Fibroblast of villous mesenchyme (primary cell): ENCODE measurements at regions not wholly inside any gene's neighbourhood (a gene's known extent, or its start where the extent isn't known, plus 50 kb on each side); places are given as distances from the start of the nearest gene placed in this dataset.

ENCODE experiments used
- DNase-seq: peaks from one replicate; pipeline ENCODE4 v3.0.0-alpha.2; 2010; ENCODE audit warnings: low read depth
- H3K4me3 ChIP-seq: 2 replicates; pipeline ENCODE4 v1.5.1; 2011; ENCODE audit warnings: low read depth, mild to moderate bottlenecking, low read length
- CTCF ChIP-seq: IDR thresholded peaks from 2 replicates; pipeline ENCODE4 v1.5.1; 2012; ENCODE audit warnings: low read depth, mild to moderate bottlenecking, low read length; ENCODE audit not compliant: insufficient read depth

- TF ChIP-seq CTCF: no peak
- no peak overlapping the region for H3K4me3 ChIP-seq
- no peak for DNase-seq
These were observed 83.1 kb upstream of the CSF3R start for GRCh38 chr1:36565576-36566501.

GRCh38 chr1:36562181-36562685, 79.5 kb upstream of the CSF3R start:
- DNase-seq: no peak
- H3K4me3 ChIP-seq: no peak overlapping the region
- no peak for TF ChIP-seq CTCF

- no peak overlapping the region for H3K4me3 ChIP-seq
- TF ChIP-seq CTCF: no peak
- no peak for DNase-seq
These were observed 78.6 kb upstream of the CSF3R start for GRCh38 chr1:36561361-36561724.

DNA sequence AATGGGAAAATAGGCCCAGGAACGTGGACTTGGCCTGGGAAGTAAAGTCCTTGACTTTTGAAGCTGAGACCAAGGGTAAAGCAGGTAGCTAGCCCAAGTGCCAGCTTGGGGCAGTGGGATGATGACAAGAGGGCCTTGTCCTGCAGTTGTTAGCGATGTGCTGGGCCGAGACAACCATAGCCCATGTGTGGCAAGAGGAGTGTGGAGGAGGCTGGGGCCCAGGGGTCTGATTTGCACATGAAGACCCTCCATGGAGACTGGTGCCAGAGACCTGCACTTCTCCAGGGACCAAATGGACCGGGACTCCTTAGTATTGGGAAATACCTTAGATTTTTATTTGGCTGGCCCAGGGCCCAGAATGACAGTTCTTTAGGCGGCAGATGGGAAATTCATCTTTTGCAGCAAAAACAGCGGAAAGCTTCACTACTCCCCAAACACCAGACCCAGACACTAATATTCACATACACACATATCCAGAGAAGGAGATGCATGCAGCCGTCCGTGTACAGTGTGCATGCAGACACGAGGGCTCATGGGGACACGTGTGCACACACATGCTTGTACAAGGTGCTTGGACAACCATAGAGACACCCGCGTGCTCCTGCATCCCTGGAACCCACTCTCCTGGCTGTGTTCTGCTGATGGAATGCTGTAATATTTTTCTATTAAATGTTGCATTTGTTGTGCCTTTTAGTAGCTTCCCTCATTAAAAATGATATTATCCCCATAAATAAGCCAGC, 78.1 kb upstream of the CSF3R start:
- no peak for DNase-seq

DNA sequence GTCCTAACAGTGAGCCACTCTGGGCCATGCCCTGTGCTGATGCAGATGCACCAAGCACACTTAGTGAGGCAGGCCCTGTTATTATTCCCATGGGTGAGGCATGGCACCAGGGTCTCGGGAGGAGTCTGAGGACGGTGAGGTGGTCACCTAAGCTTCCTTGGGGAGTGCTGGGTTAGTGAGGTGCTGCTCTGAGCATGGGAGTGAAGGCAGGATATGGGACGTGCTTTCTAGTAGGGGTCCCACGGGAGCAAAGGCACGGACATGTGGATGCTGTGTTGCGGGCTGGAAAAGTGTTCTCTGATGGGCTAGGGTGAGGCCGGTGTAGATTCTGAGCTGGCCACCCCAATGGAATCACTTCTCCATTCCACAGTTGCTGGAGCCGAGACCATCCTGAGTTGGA, 77.5 kb upstream of the CSF3R start:
- no peak for DNase-seq
- no peak for TF ChIP-seq CTCF
- H3K4me3 ChIP-seq: no peak overlapping the region

More for the DNA sequence above, 78.1 kb upstream of the CSF3R start:
- no peak for TF ChIP-seq CTCF
- no peak overlapping the region for H3K4me3 ChIP-seq

DNA sequence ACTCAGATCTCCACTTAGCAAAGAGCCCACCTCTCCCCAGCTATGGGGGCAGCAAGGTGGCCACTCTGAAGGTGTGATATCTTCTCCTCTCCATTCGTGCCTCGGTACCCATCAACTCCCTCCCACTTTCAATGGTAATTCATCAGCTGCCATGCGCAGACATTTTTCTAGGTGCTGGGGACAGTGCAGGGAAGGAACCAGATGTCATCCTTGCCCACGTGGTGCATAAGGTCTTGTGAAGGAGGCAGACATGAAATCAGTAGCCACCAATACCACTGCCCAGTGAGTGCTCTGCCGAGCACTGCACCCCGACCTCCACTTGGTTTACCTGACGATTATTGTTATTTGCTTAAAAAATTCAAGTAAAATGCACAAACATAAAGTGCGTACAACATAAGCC, 76.3 kb upstream of the CSF3R start:
- no peak for TF ChIP-seq CTCF
- no peak overlapping the region for H3K4me3 ChIP-seq
- DNase-seq: no peak
